ENCODE measurements at regions not wholly inside any gene's neighbourhood (a gene's known extent, or its start where the extent isn't known, plus 50 kb on each side); places are given as distances from the start of the nearest gene placed in this dataset.

GRCh38 chr4:15139599-15139998 lies 137.3 kb downstream of the CPEB2 start:
- TF ChIP-seq, protein P1, sequence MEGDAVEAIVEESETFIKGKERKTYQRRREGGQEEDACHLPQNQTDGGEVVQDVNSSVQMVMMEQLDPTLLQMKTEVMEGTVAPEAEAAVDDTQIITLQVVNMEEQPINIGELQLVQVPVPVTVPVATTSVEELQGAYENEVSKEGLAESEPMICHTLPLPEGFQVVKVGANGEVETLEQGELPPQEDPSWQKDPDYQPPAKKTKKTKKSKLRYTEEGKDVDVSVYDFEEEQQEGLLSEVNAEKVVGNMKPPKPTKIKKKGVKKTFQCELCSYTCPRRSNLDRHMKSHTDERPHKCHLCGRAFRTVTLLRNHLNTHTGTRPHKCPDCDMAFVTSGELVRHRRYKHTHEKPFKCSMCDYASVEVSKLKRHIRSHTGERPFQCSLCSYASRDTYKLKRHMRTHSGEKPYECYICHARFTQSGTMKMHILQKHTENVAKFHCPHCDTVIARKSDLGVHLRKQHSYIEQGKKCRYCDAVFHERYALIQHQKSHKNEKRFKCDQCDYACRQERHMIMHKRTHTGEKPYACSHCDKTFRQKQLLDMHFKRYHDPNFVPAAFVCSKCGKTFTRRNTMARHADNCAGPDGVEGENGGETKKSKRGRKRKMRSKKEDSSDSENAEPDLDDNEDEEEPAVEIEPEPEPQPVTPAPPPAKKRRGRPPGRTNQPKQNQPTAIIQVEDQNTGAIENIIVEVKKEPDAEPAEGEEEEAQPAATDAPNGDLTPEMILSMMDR (conservative IDR thresholded peaks at IDR 0.05 in 1 of 2, IDR thresholded peaks at IDR 0.05 in 1 of 2; ENCODE audit: extremely low read depth in 1 of 2, insufficient read depth in 1 of 2, low read depth in 1 of 2, low read length in 2 of 2) = no peak
- TF ChIP-seq EZH2 (IDR thresholded peaks at IDR 0.05; ENCODE audit: borderline replicate concordance, low read length) = no peak
